ENCODE measurements at regions not wholly inside any gene's neighbourhood (a gene's known extent, or its start where the extent isn't known, plus 50 kb on each side); places are given as distances from the start of the nearest gene placed in this dataset.

DNA sequence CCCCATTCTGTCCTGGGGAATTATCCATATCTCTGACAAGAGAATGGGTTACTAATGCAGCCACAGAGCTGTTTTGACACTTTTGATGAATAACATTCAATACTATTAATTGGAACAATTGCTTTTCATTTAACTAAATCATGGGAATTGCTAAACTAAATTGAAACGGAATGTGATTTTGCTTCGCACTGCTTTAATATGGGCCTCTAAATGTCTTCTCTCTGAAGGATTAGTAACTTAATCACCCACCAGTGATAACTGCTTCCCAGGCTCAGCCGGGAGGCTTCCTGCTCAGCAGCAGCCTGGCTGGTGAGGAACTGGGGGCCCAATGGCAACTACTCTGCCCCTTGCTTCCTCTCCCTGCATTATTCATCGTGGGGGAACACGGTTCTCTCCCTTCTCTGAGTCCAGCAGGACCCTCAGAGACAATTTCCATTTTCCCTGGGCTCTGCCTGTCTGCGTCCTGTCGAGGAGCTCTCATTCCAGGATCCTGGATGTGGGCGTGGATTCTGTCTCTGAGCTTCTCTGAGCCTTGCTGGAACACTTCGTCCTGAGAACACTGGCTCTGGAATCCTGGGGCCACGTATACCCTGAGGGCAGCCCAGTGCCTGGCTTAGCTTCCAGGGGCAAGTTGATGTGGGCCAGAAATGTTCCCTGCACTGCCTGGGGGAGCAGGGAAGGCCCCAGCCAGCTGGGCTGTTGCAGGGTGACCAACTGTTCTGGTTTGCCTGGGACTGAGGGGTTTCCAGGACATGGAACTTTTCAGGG, 308.9 kb downstream of the DHX35 start:
- intact Hi-C loops (cut with DNase I; ENCODE audit: low total_unique reads) = no loop called here
- no peak for TF ChIP-seq POLR2A (IDR thresholded peaks at IDR 0.05)
- TF ChIP-seq EP300 (IDR thresholded peaks at IDR 0.05) = no peak
- TF ChIP-seq, protein P1, sequence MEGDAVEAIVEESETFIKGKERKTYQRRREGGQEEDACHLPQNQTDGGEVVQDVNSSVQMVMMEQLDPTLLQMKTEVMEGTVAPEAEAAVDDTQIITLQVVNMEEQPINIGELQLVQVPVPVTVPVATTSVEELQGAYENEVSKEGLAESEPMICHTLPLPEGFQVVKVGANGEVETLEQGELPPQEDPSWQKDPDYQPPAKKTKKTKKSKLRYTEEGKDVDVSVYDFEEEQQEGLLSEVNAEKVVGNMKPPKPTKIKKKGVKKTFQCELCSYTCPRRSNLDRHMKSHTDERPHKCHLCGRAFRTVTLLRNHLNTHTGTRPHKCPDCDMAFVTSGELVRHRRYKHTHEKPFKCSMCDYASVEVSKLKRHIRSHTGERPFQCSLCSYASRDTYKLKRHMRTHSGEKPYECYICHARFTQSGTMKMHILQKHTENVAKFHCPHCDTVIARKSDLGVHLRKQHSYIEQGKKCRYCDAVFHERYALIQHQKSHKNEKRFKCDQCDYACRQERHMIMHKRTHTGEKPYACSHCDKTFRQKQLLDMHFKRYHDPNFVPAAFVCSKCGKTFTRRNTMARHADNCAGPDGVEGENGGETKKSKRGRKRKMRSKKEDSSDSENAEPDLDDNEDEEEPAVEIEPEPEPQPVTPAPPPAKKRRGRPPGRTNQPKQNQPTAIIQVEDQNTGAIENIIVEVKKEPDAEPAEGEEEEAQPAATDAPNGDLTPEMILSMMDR (IDR thresholded peaks at IDR 0.05) = no peak
- TF ChIP-seq POLR2AphosphoS5 (IDR thresholded peaks at IDR 0.05) = no peak
- WGBS, 5 donors = 39 to 48% (median 44%) methylated on average over 8 to 10 of the region's 10 CpGs

DNA sequence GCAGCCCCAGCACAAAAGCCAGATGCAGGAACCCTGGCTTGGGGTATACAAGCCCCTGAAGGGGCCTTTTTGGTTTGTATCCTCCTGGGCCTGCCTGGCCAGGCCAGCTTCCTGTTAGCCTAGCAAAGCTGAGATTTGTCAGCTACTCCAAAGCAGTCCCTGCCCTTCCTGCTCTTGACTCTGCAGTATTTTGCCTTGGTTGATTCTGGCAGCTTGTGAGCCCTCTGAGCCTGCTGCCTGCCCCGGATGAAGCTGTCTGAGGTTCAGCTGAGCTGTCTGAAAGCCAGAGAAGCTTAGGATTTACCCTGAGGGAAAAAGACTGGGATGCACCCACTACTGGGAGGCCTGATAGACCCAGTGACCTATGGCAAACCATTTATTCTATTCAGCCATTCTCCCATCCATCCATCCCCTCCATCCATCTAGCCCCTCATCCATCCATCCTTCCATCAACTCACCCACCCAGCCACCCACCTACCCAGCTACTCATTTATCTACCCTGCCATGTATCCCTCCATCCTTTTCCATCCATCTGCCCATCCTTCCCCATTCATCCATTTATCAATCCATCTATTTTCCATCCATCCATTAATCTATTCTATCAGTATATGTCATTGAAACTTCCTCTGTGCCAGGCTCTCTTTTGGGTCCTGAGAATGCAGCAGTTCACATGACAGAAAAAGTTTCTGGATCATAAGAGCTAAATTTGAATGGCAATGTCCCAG, 307.5 kb downstream of the DHX35 start:
- H3K9me3 ChIP-seq = no peaks in the 10 kb centered on the region
- H3K36me3 ChIP-seq = no peaks in the 10 kb centered on the region
- intact Hi-C loops (cut with DNase I; ENCODE audit: low total_unique reads) = no loop called here
- no peak overlapping the region for H3K27ac ChIP-seq
- no peaks in the 10 kb centered on the region for H3K27me3 ChIP-seq
- TF ChIP-seq POLR2A (IDR thresholded peaks at IDR 0.05) = no peak
- TF ChIP-seq, protein P1 (IDR thresholded peaks at IDR 0.05) = no peak
- no peak for TF ChIP-seq EP300 (IDR thresholded peaks at IDR 0.05)
- no peak for TF ChIP-seq POLR2AphosphoS5 (IDR thresholded peaks at IDR 0.05)
- H3K4me1 ChIP-seq = peaks cover 0 to 20% (median 0%) of the 10 kb centered on the region in 4 donors
- 40 to 70% (median 51%) methylated on average over 1 of the region's 1 CpG for WGBS, 5 donors
- DNase-seq = peak in 1 of 2 donors; percentile 14
- no peak overlapping the region for H3K4me3 ChIP-seq

More for the DNA sequence above, 308.9 kb downstream of the DHX35 start:
- Histone ChIP-seq H3K9me3 (peaks cover 0 to 6% (median 0%) of the 10 kb centered on the region in 4 donors), H3K4me3 (no peak overlapping the region), H3K27ac (no peak overlapping the region), H3K4me1 (peaks cover 0 to 20% (median 0%) of the 10 kb centered on the region in 4 donors), H3K36me3 (no peaks in the 10 kb centered on the region), H3K27me3 (no peaks in the 10 kb centered on the region)
- DNase-seq = peak in 1 of 2 donors; percentile 10

DNA sequence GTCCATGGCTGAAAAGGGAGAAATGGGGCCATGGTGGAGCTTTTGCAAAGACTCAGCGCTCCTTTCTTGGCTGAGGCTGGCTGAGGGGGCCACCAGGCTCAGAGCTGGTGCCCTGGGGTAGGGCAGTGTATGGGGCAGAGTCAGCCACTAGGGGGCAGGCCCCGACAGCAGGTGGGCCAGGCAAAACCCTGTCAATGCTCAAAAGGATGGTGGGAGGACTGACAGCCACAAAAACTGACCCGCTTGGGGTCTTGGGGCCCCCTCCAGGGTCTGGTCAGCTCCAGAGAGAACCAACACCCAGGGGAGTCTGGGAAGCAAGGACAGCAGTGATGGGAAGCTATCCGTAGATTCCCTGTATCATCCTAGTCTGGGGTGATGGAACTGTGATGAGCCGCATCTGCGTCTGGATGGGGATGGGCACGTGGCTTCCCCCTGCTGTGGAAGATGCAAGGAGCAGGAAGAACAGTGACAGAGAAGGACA, 306.9 kb downstream of the DHX35 start:
- WGBS, 5 donors = 36 to 48% (median 44%) methylated on average over 6 to 7 of the region's 7 CpGs
- Histone ChIP-seq H3K4me1 (peaks cover 0 to 20% (median 0%) of the 10 kb centered on the region in 4 donors), H3K9me3 (no peaks in the 10 kb centered on the region), H3K27me3 (no peaks in the 10 kb centered on the region), H3K27ac (no peak overlapping the region), H3K36me3 (no peaks in the 10 kb centered on the region), H3K4me3 (no peak overlapping the region)
- TF ChIP-seq POLR2AphosphoS5 (IDR thresholded peaks at IDR 0.05) = no peak
- TF ChIP-seq, protein P1 (IDR thresholded peaks at IDR 0.05) = peak in 5 of 7 experiments; percentile 54 to 84 (median 73)
- intact Hi-C loops (cut with DNase I; ENCODE audit: low total_unique reads) = no loop called here
- peak; percentile 54 to 76 for DNase-seq

DNA sequence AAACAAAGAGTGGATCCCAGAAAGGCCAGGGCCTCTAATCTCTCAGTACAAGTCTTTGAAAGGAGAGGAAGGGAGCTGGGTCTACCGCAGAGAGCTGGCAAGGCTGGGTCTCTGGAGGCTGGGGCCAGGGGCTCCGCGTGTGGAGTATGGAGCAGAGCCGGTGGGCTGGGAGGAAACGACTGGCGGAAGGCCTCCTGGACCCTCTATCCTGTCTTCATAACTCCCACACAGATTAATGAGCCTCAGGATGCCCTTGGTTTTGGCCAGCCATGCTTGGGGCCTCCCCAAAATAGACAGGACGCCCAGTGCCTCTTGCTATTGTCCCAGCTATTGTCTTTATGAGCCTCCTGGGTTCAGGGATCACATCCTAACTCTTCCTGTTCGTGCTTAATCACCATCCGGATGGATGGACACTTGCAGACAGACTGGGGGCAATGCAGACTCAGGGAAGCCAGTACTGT, 306.4 kb downstream of the DHX35 start:
- Histone ChIP-seq H3K4me1 (peaks cover 0 to 20% (median 0%) of the 10 kb centered on the region in 4 donors), H3K27ac (no peak overlapping the region), H3K36me3 (no peaks in the 10 kb centered on the region), H3K4me3 (no peak overlapping the region), H3K27me3 (no peaks in the 10 kb centered on the region), H3K9me3 (no peaks in the 10 kb centered on the region)
- DNase-seq = peak in 1 of 2 donors; percentile 57
- WGBS, 5 donors = 59 to 74% (median 71%) methylated on average over 6 to 9 of the region's 9 CpGs
- intact Hi-C loops (cut with DNase I; ENCODE audit: low total_unique reads) = no loop called here
- TF ChIP-seq POLR2A (IDR thresholded peaks at IDR 0.05) (no peak), POLR2AphosphoS5 (IDR thresholded peaks at IDR 0.05) (no peak), EP300 (IDR thresholded peaks at IDR 0.05) (no peak)
- TF ChIP-seq, protein P1 (IDR thresholded peaks at IDR 0.05) = no peak

Data from stomach (tissue), 8 donors.